GM23338 (cell line): ENCODE measurements at regions not wholly inside any gene's neighbourhood (a gene's known extent, or its start where the extent isn't known, plus 50 kb on each side); places are given as distances from the start of the nearest gene placed in this dataset.
A peak's percentile ranks its signal among the peaks of the same experiment; 100 is the strongest.

ENCODE experiments used
- ATAC-seq: fragments of 200-7000 bp; cut with Tn5 transposase; 3 replicates; pipeline ENCODE4 v1.9.1; 2020
- DNase-seq: peaks from one replicate; pipeline ENCODE4 v3.0.0-alpha.2; 2015; ENCODE audit warnings: low spot score
- H2AFZ ChIP-seq: fragments of 200-600 bp; sonication (generic); 2 replicates; pipeline ENCODE4 v1.8.0; 2016; ENCODE audit warnings: antibody characterized with exemption, mild to moderate bottlenecking, moderate library complexity
- H3F3A ChIP-seq: fragments of 200-600 bp; sonication (generic); replicated peaks from 2 replicates; pipeline ENCODE4 v1.8.0; 2017; ENCODE audit warnings: antibody characterized with exemption, mixed run types, low read depth
- H3K27ac ChIP-seq: fragments of 200-600 bp; sonication (generic); 2 replicates; pipeline ENCODE4 v1.6.1; 2016; ENCODE audit warnings: low read depth
- H3K27me3 ChIP-seq: fragments of 200-600 bp; sonication (generic); 2 replicates; pipeline ENCODE4 v1.8.0; 2016; ENCODE audit warnings: mild to moderate bottlenecking, mixed run types, moderate library complexity; ENCODE audit not compliant: insufficient read depth
- H3K36me3 ChIP-seq: fragments of 200-600 bp; sonication (generic); 2 replicates; pipeline ENCODE4 v1.8.0; 2016; ENCODE audit warnings: mild to moderate bottlenecking; ENCODE audit not compliant: insufficient read depth
- H3K4me1 ChIP-seq: fragments of 200-600 bp; sonication (generic); 2 replicates; pipeline ENCODE4 v1.8.0; 2016; ENCODE audit warnings: mild to moderate bottlenecking, moderate library complexity; ENCODE audit not compliant: insufficient read depth
- H3K4me2 ChIP-seq: fragments of 200-600 bp; sonication (generic); 2 replicates; pipeline ENCODE4 v1.7.1; 2017; ENCODE audit warnings: mixed run types
- H3K4me3 ChIP-seq: fragments of 200-600 bp; sonication (generic); 2 replicates; pipeline ENCODE4 v1.6.1; 2016; ENCODE audit warnings: mixed run types
- H3K79me2 ChIP-seq: fragments of 200-600 bp; sonication (generic); replicated peaks from 2 replicates; pipeline ENCODE4 v1.8.0; 2017; ENCODE audit warnings: mild to moderate bottlenecking; ENCODE audit not compliant: insufficient read depth
- H3K9me2 ChIP-seq: fragments of 200-600 bp; sonication (generic); 2 replicates; pipeline ENCODE4 v1.8.0; 2017; ENCODE audit not compliant: insufficient read depth
- H4K20me1 ChIP-seq: fragments of 200-600 bp; sonication (generic); replicated peaks from 2 replicates; pipeline ENCODE4 v1.8.0; 2017; ENCODE audit warnings: mild to moderate bottlenecking; ENCODE audit not compliant: insufficient read depth
- H3K27ac Mint-ChIP-seq: 2 replicates; pipeline ENCODE4 v1.8.0; 2020; ENCODE audit warnings: inconsistent platforms, mild to moderate bottlenecking, moderate library complexity, mixed read lengths
- H3K27me3 Mint-ChIP-seq: 3 replicates; pipeline ENCODE4 v1.8.0; 2022; ENCODE audit warnings: low read depth, mild to moderate bottlenecking, moderate library complexity, mixed read lengths, inconsistent platforms; ENCODE audit not compliant: insufficient read depth, poor library complexity
- H3K36me3 Mint-ChIP-seq: 3 replicates; pipeline ENCODE4 v1.8.0; 2021; ENCODE audit warnings: low read depth, mild to moderate bottlenecking, inconsistent platforms, moderate library complexity, mixed read lengths
- H3K4me1 Mint-ChIP-seq: 3 replicates; pipeline ENCODE4 v1.8.0; 2020; ENCODE audit warnings: mild to moderate bottlenecking, inconsistent platforms, mixed read lengths
- H3K4me3 Mint-ChIP-seq: 3 replicates; pipeline ENCODE4 v1.8.0; 2021; ENCODE audit warnings: moderate library complexity, mild to moderate bottlenecking, inconsistent platforms, mixed read lengths
- H3K9me3 Mint-ChIP-seq: 3 replicates; pipeline ENCODE4 v1.8.0; 2020; ENCODE audit warnings: moderate library complexity, mild to moderate bottlenecking, inconsistent platforms, mixed read lengths
- CREB1 ChIP-seq: fragments of 250-450 bp; sonication (Bioruptor Pico); IDR thresholded peaks from 2 replicates; pipeline ENCODE4 v1.5.0; 2020; ENCODE audit warnings: low read depth, mild to moderate bottlenecking, moderate library complexity
- CTCF ChIP-seq, 2 experiments: fragments of 200-600 bp in 1 of 2; sonication (generic) in 1 of 2; conservative IDR thresholded peaks; 2 replicates each; pipeline versions ENCODE4 v1.5.1 to v1.6.1; 2016 to 2017; ENCODE audit warnings: antibody characterized with exemption in 2 of 2, low read depth in 2 of 2, mild to moderate bottlenecking in 2 of 2, moderate library complexity in 1 of 2
- ETS1 ChIP-seq: IDR thresholded peaks from 2 replicates; pipeline ENCODE4 v1.6.1; 2016; ENCODE audit warnings: antibody characterized with exemption
- JUNB ChIP-seq: IDR thresholded peaks from one replicate; pipeline ENCODE4 v1.6.1; 2016; ENCODE audit warnings: antibody characterized with exemption; ENCODE audit not compliant: unreplicated experiment
- POLR2AphosphoS5 ChIP-seq: IDR thresholded peaks from 2 replicates; pipeline ENCODE4 v1.6.1; 2016; ENCODE audit warnings: antibody characterized with exemption, low read depth
- STAT1 ChIP-seq: IDR thresholded peaks from one replicate; pipeline ENCODE4 v1.6.1; 2016; ENCODE audit warnings: antibody characterized with exemption; ENCODE audit not compliant: unreplicated experiment
- ZNF114 ChIP-seq: fragments of 250-450 bp; sonication (Bioruptor Pico); IDR thresholded peaks from 2 replicates; pipeline ENCODE4 v1.5.0; 2020; ENCODE audit warnings: mild to moderate bottlenecking, moderate library complexity
- TF ChIP-seq, protein P1 (sequence below): IDR thresholded peaks from one replicate; pipeline ENCODE4 v1.6.1; 2018; ENCODE audit warnings: antibody characterized with exemption; ENCODE audit not compliant: unreplicated experiment

GRCh38 chr21:35677298-35677841, 383.0 kb downstream of the SETD4 start (continued):
- no peak for TF ChIP-seq CREB1 (CRISPR knock-in tag)

GRCh38 chr21:35674895-35675470, 385.3 kb downstream of the SETD4 start:
- TF ChIP-seq CTCF (conservative IDR thresholded peaks at IDR 0.05; ENCODE audit: low read depth in 2 of 2) (0 out of 4 replicates have a peak, but pooled peaks of 1 of the 2 experiments have one; percentile 2), ZNF114 (CRISPR knock-in tag) (no peak)
- TF ChIP-seq, protein P1, sequence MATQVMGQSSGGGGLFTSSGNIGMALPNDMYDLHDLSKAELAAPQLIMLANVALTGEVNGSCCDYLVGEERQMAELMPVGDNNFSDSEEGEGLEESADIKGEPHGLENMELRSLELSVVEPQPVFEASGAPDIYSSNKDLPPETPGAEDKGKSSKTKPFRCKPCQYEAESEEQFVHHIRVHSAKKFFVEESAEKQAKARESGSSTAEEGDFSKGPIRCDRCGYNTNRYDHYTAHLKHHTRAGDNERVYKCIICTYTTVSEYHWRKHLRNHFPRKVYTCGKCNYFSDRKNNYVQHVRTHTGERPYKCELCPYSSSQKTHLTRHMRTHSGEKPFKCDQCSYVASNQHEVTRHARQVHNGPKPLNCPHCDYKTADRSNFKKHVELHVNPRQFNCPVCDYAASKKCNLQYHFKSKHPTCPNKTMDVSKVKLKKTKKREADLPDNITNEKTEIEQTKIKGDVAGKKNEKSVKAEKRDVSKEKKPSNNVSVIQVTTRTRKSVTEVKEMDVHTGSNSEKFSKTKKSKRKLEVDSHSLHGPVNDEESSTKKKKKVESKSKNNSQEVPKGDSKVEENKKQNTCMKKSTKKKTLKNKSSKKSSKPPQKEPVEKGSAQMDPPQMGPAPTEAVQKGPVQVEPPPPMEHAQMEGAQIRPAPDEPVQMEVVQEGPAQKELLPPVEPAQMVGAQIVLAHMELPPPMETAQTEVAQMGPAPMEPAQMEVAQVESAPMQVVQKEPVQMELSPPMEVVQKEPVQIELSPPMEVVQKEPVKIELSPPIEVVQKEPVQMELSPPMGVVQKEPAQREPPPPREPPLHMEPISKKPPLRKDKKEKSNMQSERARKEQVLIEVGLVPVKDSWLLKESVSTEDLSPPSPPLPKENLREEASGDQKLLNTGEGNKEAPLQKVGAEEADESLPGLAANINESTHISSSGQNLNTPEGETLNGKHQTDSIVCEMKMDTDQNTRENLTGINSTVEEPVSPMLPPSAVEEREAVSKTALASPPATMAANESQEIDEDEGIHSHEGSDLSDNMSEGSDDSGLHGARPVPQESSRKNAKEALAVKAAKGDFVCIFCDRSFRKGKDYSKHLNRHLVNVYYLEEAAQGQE, result no peak
- H3K27me3 ChIP-seq, result no peaks in the 10 kb centered on the region
- H3K27ac ChIP-seq, result no peak overlapping the region
- no peak overlapping the region for H3K4me3 ChIP-seq
- Mint-ChIP-seq H3K4me3 (no peak overlapping the region), H3K36me3 (no peaks in the 10 kb centered on the region), H3K4me1 (no peaks in the 10 kb centered on the region; the same call in 2 of the 3 replicates), H3K27ac (no peak overlapping the region), H3K9me3 (no peaks in the 10 kb centered on the region), H3K27me3 (peaks cover 3% of the 10 kb centered on the region)
- peaks cover 15% of the 10 kb centered on the region; the same call in 1 of the 2 replicates for H3K9me2 ChIP-seq
- H3K4me1 ChIP-seq, result no peaks in the 10 kb centered on the region
- ATAC-seq (no peak), DNase-seq (peak; percentile 21)
- no peaks in the 10 kb centered on the region for H3F3A ChIP-seq
- no peaks in the 10 kb centered on the region for H4K20me1 ChIP-seq
- H3K4me2 ChIP-seq, result no peak overlapping the region
- no peaks in the 10 kb centered on the region for H3K79me2 ChIP-seq
- H2AFZ ChIP-seq, result no peak overlapping the region
- H3K36me3 ChIP-seq, result no peaks in the 10 kb centered on the region

DNA sequence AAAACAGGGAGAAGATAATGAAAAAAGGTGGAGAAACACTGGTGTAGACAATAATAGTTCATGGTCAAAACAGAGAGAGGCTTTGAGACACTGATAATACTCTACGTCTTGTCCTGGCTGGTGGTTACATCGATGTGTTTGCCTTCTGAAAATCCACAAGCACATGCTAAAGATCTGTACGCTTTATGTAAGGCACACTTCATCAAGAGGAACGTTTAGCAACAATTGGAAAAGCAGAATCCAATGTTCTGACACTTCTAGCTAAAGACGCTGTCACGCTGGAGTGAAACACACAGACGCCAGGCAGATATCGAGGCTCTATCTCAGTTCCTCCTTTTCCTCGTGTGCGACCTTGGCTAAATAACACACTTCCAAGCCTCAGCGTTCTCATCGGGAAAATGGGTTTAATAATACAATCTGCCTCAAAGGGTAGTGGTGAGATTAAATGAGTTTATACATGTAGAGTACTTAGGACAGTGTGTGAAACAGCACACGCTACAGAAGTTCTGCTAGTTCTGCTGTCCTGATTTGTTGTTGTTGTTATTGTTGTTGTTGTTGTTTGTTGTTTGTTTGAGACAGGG, 386.1 kb downstream of the SETD4 start:
- Histone ChIP-seq H3K27me3 (no peaks in the 10 kb centered on the region), H3F3A (no peaks in the 10 kb centered on the region), H3K4me1 (no peaks in the 10 kb centered on the region), H2AFZ (no peak overlapping the region), H3K79me2 (no peaks in the 10 kb centered on the region), H4K20me1 (no peaks in the 10 kb centered on the region), H3K4me3 (no peak overlapping the region), H3K27ac (no peak overlapping the region), H3K36me3 (no peaks in the 10 kb centered on the region), H3K9me2 (peaks cover 12% of the 10 kb centered on the region; the same call in 1 of the 2 replicates), H3K4me2 (no peak overlapping the region)
- Mint-ChIP-seq H3K27ac (no peak overlapping the region), H3K4me3 (no peak overlapping the region), H3K27me3 (peaks cover 3% of the 10 kb centered on the region), H3K9me3 (no peaks in the 10 kb centered on the region), H3K4me1 (no peaks in the 10 kb centered on the region; the same call in 2 of the 3 replicates), H3K36me3 (no peaks in the 10 kb centered on the region)
- no peak for ATAC-seq
- no peak for DNase-seq
- TF ChIP-seq, protein P1, result no peak
- TF ChIP-seq JUNB, result no peak
- TF ChIP-seq POLR2AphosphoS5, result no peak
- TF ChIP-seq CTCF (conservative IDR thresholded peaks at IDR 0.05; ENCODE audit: low read depth in 2 of 2), result no peak
- TF ChIP-seq STAT1, result no peak
- TF ChIP-seq ZNF114 (CRISPR knock-in tag), result no peak
- no peak for TF ChIP-seq ETS1
